Breast epithelium (tissue), 4 donors: ENCODE measurements at regions not wholly inside any gene's neighbourhood (a gene's known extent, or its start where the extent isn't known, plus 50 kb on each side); places are given as distances from the start of the nearest gene placed in this dataset.

ENCODE experiments used
- DNase-seq, 2 donors: peaks; one replicate each; pipeline ENCODE4 v3.0.0-alpha.2; 2019; ENCODE audit warnings: low spot score in 2 of 2
- H3K27ac ChIP-seq, 2 donors: fragments of 200-600 bp; sonication (generic) in 1 of 2; one replicate each; pipeline ENCODE4 v1.5.1; 2016 to 2019; ENCODE audit warnings: mild to moderate bottlenecking in 1 of 2
- H3K27me3 ChIP-seq, 2 donors: fragments of 200-600 bp; sonication (generic) in 1 of 2; one replicate each; pipeline versions ENCODE4 v1.5.1 to v1.6.0; 2017 to 2019; ENCODE audit warnings: control low read depth in 1 of 2, mild to moderate bottlenecking in 1 of 2
- H3K36me3 ChIP-seq: fragments of 200-600 bp; one replicate; pipeline ENCODE4 v1.5.1; 2019
- H3K4me1 ChIP-seq, 2 donors: fragments of 200-600 bp; sonication (generic); one replicate each; pipeline ENCODE4 v1.5.1; 2016 to 2019; ENCODE audit warnings: control low read depth in 1 of 2
- H3K4me3 ChIP-seq, 3 donors: fragments of 200-600 bp; sonication (generic); 1 replicate in 2 of 3; 2 replicates in 1 of 3; pipeline ENCODE4 v1.5.1; 2016 to 2019; ENCODE audit warnings: mild to moderate bottlenecking in 3 of 3, moderate library complexity in 2 of 3
- H3K9me3 ChIP-seq, 2 donors: fragments of 200-600 bp; sonication (generic) in 1 of 2; one replicate each; pipeline ENCODE4 v1.5.1; 2016 to 2019; ENCODE audit warnings: control low read depth in 1 of 2
- CTCF ChIP-seq, 3 donors: fragments of 450-650 bp; IDR thresholded peaks; one replicate each; pipeline ENCODE4 v1.5.1; 2016 to 2017; ENCODE audit warnings: antibody characterized with exemption in 3 of 3, mild to moderate bottlenecking in 3 of 3, moderate library complexity in 3 of 3
- POLR2A ChIP-seq: fragments of 450-650 bp; IDR thresholded peaks from one replicate; pipeline ENCODE4 v1.6.1; 2016; ENCODE audit warnings: antibody characterized with exemption, mild to moderate bottlenecking, moderate library complexity
- POLR2AphosphoS5 ChIP-seq, 3 donors: sonication (generic); formaldehyde crosslinking; IDR thresholded peaks; one replicate each; pipeline ENCODE4 v1.6.1; 2017; ENCODE audit warnings: antibody characterized with exemption in 3 of 3
- intact Hi-C: fragments of 100-400 bp; cut with DNase I; formaldehyde crosslinking; loops from one replicate; pipeline ENCODE4 v1.15.1; 2023; ENCODE audit warnings: low total_unique reads

GRCh38 chr4:10773656-10774055 is 89.1 kb upstream of the CLNK start:
- no peaks in the 10 kb centered on the region for H3K4me1 ChIP-seq
- H3K27ac ChIP-seq: no peak overlapping the region
- intact Hi-C loops: no loop called here
- no peaks in the 10 kb centered on the region for H3K9me3 ChIP-seq
- H3K27me3 ChIP-seq: no peaks in the 10 kb centered on the region
- DNase-seq: no peak
- no peak overlapping the region for H3K4me3 ChIP-seq
- H3K36me3 ChIP-seq: no peaks in the 10 kb centered on the region
- TF ChIP-seq CTCF (IDR thresholded peaks at IDR 0.05): no peak
- no peak for TF ChIP-seq POLR2A
- TF ChIP-seq POLR2AphosphoS5 (IDR thresholded peaks at IDR 0.05): no peak

GRCh38 chr4:10773010-10773409 is 88.4 kb upstream of the CLNK start:
- Histone ChIP-seq H3K27ac (no peak overlapping the region), H3K27me3 (no peaks in the 10 kb centered on the region), H3K4me1 (no peaks in the 10 kb centered on the region), H3K4me3 (no peak overlapping the region), H3K9me3 (no peaks in the 10 kb centered on the region), H3K36me3 (no peaks in the 10 kb centered on the region)
- no peak for DNase-seq
- TF ChIP-seq CTCF (IDR thresholded peaks at IDR 0.05) (no peak), POLR2A (no peak)
- intact Hi-C loops: no loop called here

- H3K9me3 ChIP-seq: peaks cover 0 to 4% of the 10 kb centered on the region in 2 donors
- no peak overlapping the region for H3K27ac ChIP-seq
- TF ChIP-seq POLR2AphosphoS5 (IDR thresholded peaks at IDR 0.05) (no peak), CTCF (IDR thresholded peaks at IDR 0.05) (no peak)
- no peaks in the 10 kb centered on the region for H3K4me1 ChIP-seq
- H3K4me3 ChIP-seq: no peak overlapping the region
- intact Hi-C loops: no loop called here
- no peak for DNase-seq
- no peaks in the 10 kb centered on the region for H3K27me3 ChIP-seq
- H3K36me3 ChIP-seq: no peaks in the 10 kb centered on the region
Observed at GRCh38 chr4:10765386-10765785, 80.8 kb upstream of the CLNK start.

DNA sequence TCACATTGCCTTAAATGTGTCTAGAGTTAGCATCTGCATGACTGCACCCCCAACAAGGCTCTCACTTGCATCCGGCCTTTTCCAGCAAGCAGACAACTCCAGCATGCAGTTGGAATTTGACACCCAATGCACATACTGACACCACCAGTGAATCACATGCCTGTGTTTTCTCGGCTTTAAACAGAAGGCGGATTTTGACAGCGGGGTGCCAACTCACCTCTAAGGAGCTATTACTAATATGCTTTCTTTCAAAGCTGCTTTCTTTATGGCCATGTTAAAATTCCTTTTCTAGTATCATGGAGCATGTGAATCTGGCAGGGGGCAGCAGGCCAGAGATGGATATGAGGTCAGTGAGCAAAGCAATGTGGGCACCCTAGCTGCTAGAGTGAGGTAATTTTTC is 78.0 kb upstream of the CLNK start:
- DNase-seq: no peak
- intact Hi-C loops: no loop called here
- no peak overlapping the region for H3K4me3 ChIP-seq
- H3K4me1 ChIP-seq: no peaks in the 10 kb centered on the region
- no peaks in the 10 kb centered on the region for H3K36me3 ChIP-seq
- TF ChIP-seq POLR2AphosphoS5 (IDR thresholded peaks at IDR 0.05) (no peak), CTCF (IDR thresholded peaks at IDR 0.05) (no peak), POLR2A (no peak)
- H3K27ac ChIP-seq: no peak overlapping the region
- peaks cover 0 to 4% of the 10 kb centered on the region in 2 donors for H3K9me3 ChIP-seq
- H3K27me3 ChIP-seq: no peaks in the 10 kb centered on the region

DNA sequence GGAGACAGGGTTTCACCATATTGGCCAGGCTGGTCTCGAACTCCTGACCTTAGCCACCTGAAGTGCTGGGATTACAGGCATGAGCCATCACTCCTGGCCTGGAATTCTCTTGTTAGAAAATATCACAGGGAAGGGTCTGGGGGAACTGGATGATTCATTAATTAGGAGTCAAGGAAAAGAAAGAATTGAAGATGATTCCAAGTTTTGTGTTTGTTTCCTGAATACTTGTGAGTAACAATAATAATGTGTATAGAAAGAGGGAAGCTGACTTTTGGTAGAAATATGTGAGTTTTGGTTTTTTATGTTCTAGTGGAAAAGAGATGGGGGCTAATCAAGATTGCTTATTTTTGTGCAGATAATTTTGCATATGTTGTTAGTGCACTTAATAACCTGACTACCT is 77.3 kb upstream of the CLNK start:
- peaks cover 0 to 4% of the 10 kb centered on the region in 2 donors for H3K9me3 ChIP-seq
- TF ChIP-seq CTCF (IDR thresholded peaks at IDR 0.05): no peak
- TF ChIP-seq POLR2AphosphoS5 (IDR thresholded peaks at IDR 0.05): no peak
- no peak for TF ChIP-seq POLR2A
- no peak overlapping the region for H3K4me3 ChIP-seq
- no peaks in the 10 kb centered on the region for H3K36me3 ChIP-seq
- no peaks in the 10 kb centered on the region for H3K27me3 ChIP-seq
- DNase-seq: no peak
- no peaks in the 10 kb centered on the region for H3K4me1 ChIP-seq
- H3K27ac ChIP-seq: no peak overlapping the region
- intact Hi-C loops: no loop called here
